HG02763 (cell line): ENCODE measurements at regions not wholly inside any gene's neighbourhood (a gene's known extent, or its start where the extent isn't known, plus 50 kb on each side); places are given as distances from the start of the nearest gene placed in this dataset.
"Not testable (repeated sequence)": the region's sequence is repeated elsewhere in the genome, so short reads cannot be mapped to it uniquely, and the experiment has no call there.

Experiments used
- ATAC-seq: cut with Tn5 transposase; IDR thresholded peaks from one replicate; pipeline ENCODE4 v1.9.1; 2021; ENCODE audit warnings: mild to moderate bottlenecking, moderate library complexity; ENCODE audit not compliant: unreplicated experiment

GRCh38 chr16:29330623-29331022 is 75.9 kb downstream of the NPIPB11 start:
- not testable (repeated sequence) for ATAC-seq

GRCh38 chr16:29328528-29328927 is 78.0 kb downstream of the NPIPB11 start:
- ATAC-seq = not testable (repeated sequence)

- not testable (repeated sequence) for ATAC-seq
Observed at GRCh38 chr16:29327631-29328408, 78.7 kb downstream of the NPIPB11 start.

GRCh38 chr16:29326164-29327125 is 80.1 kb downstream of the NPIPB11 start:
- ATAC-seq = not testable (repeated sequence)

- ATAC-seq = not testable (repeated sequence)
Observed at GRCh38 chr16:29323725-29324124, 82.8 kb downstream of the NPIPB11 start.

GRCh38 chr16:29321585-29321984 is 84.9 kb downstream of the NPIPB11 start:
- ATAC-seq = no peak

- ATAC-seq = no peak
Observed at GRCh38 chr16:29321000-29321393, 85.5 kb downstream of the NPIPB11 start.

- no peak for ATAC-seq
Observed at GRCh38 chr16:29320274-29320999, 86.1 kb downstream of the NPIPB11 start.

- ATAC-seq = no peak
Observed at GRCh38 chr16:29319726-29320125, 86.8 kb downstream of the NPIPB11 start.

- ATAC-seq = not testable (repeated sequence)
Observed at GRCh38 chr16:29318561-29318968, 87.9 kb downstream of the NPIPB11 start.

GRCh38 chr16:29318037-29318436 is 88.5 kb downstream of the NPIPB11 start:
- no peak for ATAC-seq

GRCh38 chr16:29317269-29317668 is 89.2 kb downstream of the NPIPB11 start:
- ATAC-seq = no peak

- no peak for ATAC-seq
Observed at GRCh38 chr16:29316761-29317183, 89.7 kb downstream of the NPIPB11 start.

- no peak for ATAC-seq
Observed at GRCh38 chr16:29315916-29316517, 90.5 kb downstream of the NPIPB11 start.

- no peak for ATAC-seq
Observed at GRCh38 chr16:29315046-29315445, 91.5 kb downstream of the NPIPB11 start.

- ATAC-seq = no peak
Observed at GRCh38 chr16:29314292-29314934, 92.1 kb downstream of the NPIPB11 start.

GRCh38 chr16:29313559-29314048 is 92.9 kb downstream of the NPIPB11 start:
- ATAC-seq = no peak

GRCh38 chr16:29312835-29313558 is 93.5 kb downstream of the NPIPB11 start:
- ATAC-seq = no peak

GRCh38 chr16:29312345-29312675 is 94.2 kb downstream of the NPIPB11 start:
- ATAC-seq = not testable (repeated sequence)
